Neural crest cell (in vitro differentiated cells): ENCODE measurements at regions not wholly inside any gene's neighbourhood (a gene's known extent, or its start where the extent isn't known, plus 50 kb on each side); places are given as distances from the start of the nearest gene placed in this dataset.

Source experiments
- DNase-seq: peaks from one replicate; pipeline ENCODE4 v3.0.0; 2021; ENCODE audit warnings: low read depth, mixed read lengths, low spot score
- H3K27ac Mint-ChIP-seq: one replicate; pipeline ENCODE4 v1.8.0; 2021; ENCODE audit warnings: mild to moderate bottlenecking, mixed read lengths; ENCODE audit not compliant: unreplicated experiment
- H3K27me3 Mint-ChIP-seq: 2 replicates; pipeline ENCODE4 v1.8.0; 2021; ENCODE audit warnings: low read depth, mild to moderate bottlenecking, mixed read lengths
- H3K36me3 Mint-ChIP-seq: 2 replicates; pipeline ENCODE4 v1.8.0; 2021; ENCODE audit warnings: low read depth, mild to moderate bottlenecking, mixed read lengths
- H3K4me1 Mint-ChIP-seq: 2 replicates; pipeline ENCODE4 v1.8.0; 2021; ENCODE audit warnings: mixed read lengths
- H3K4me3 Mint-ChIP-seq: one replicate; pipeline ENCODE4 v1.8.0; 2021; ENCODE audit warnings: mild to moderate bottlenecking, mixed read lengths
- H3K9me3 Mint-ChIP-seq: 2 replicates; pipeline ENCODE4 v1.8.0; 2021; ENCODE audit warnings: mixed read lengths
- CTCF ChIP-seq: fragments of 200-600 bp; sonication (generic); conservative IDR thresholded peaks from 2 replicates; pipeline ENCODE4 v1.5.0; 2021; ENCODE audit warnings: antibody characterized with exemption, mild to moderate bottlenecking

GRCh38 chr13:74406420-74406819 is 272.2 kb upstream of the KLF12 start:
- H3K27me3 Mint-ChIP-seq, result no peaks in the 10 kb centered on the region
- TF ChIP-seq CTCF, result no peak
- no peaks in the 10 kb centered on the region for H3K4me1 Mint-ChIP-seq
- H3K9me3 Mint-ChIP-seq, result peaks cover 4% of the 10 kb centered on the region
- H3K27ac Mint-ChIP-seq, result no peak overlapping the region
- H3K4me3 Mint-ChIP-seq, result no peak overlapping the region
- H3K36me3 Mint-ChIP-seq, result peaks cover 6% of the 10 kb centered on the region
- no peak for DNase-seq

- Mint-ChIP-seq H3K9me3 (peaks cover 8% of the 10 kb centered on the region), H3K4me3 (no peak overlapping the region)
- DNase-seq, result no peak
Observed at GRCh38 chr13:74398599-74398998, 264.4 kb upstream of the KLF12 start.

GRCh38 chr13:74389056-74389455 is 254.9 kb upstream of the KLF12 start:
- Mint-ChIP-seq H3K27ac (no peak overlapping the region), H3K36me3 (peaks cover 7% of the 10 kb centered on the region), H3K4me3 (no peak overlapping the region), H3K9me3 (peaks cover 17% of the 10 kb centered on the region), H3K4me1 (no peaks in the 10 kb centered on the region), H3K27me3 (no peaks in the 10 kb centered on the region)
- no peak for TF ChIP-seq CTCF
- no peak for DNase-seq

More at GRCh38 chr13:74398599-74398998, 264.4 kb upstream of the KLF12 start:
- Mint-ChIP-seq H3K27ac (no peak overlapping the region), H3K27me3 (no peaks in the 10 kb centered on the region), H3K36me3 (peaks cover 3% of the 10 kb centered on the region), H3K4me1 (no peaks in the 10 kb centered on the region)
- no peak for TF ChIP-seq CTCF

- no peak for TF ChIP-seq CTCF
- no peak for DNase-seq
- no peaks in the 10 kb centered on the region for H3K27me3 Mint-ChIP-seq
- H3K9me3 Mint-ChIP-seq, result peaks cover 19% of the 10 kb centered on the region
- H3K36me3 Mint-ChIP-seq, result peaks cover 10% of the 10 kb centered on the region
- H3K4me1 Mint-ChIP-seq, result no peaks in the 10 kb centered on the region
- H3K4me3 Mint-ChIP-seq, result no peak overlapping the region
- H3K27ac Mint-ChIP-seq, result no peak overlapping the region
Observed at GRCh38 chr13:74388626-74389025, 254.4 kb upstream of the KLF12 start.

- Mint-ChIP-seq H3K9me3 (peaks cover 2% of the 10 kb centered on the region), H3K27ac (no peak overlapping the region)
Observed at GRCh38 chr13:74372511-74372910, 238.3 kb upstream of the KLF12 start.

More at GRCh38 chr13:74372511-74372910, 238.3 kb upstream of the KLF12 start:
- H3K27me3 Mint-ChIP-seq, result no peaks in the 10 kb centered on the region
- TF ChIP-seq CTCF, result no peak
- DNase-seq, result no peak
- H3K4me3 Mint-ChIP-seq, result no peak overlapping the region
- H3K4me1 Mint-ChIP-seq, result peaks cover 3% of the 10 kb centered on the region
- H3K36me3 Mint-ChIP-seq, result no peaks in the 10 kb centered on the region
